ENCODE measurements at regions not wholly inside any gene's neighbourhood (a gene's known extent, or its start where the extent isn't known, plus 50 kb on each side); places are given as distances from the start of the nearest gene placed in this dataset.

DNA sequence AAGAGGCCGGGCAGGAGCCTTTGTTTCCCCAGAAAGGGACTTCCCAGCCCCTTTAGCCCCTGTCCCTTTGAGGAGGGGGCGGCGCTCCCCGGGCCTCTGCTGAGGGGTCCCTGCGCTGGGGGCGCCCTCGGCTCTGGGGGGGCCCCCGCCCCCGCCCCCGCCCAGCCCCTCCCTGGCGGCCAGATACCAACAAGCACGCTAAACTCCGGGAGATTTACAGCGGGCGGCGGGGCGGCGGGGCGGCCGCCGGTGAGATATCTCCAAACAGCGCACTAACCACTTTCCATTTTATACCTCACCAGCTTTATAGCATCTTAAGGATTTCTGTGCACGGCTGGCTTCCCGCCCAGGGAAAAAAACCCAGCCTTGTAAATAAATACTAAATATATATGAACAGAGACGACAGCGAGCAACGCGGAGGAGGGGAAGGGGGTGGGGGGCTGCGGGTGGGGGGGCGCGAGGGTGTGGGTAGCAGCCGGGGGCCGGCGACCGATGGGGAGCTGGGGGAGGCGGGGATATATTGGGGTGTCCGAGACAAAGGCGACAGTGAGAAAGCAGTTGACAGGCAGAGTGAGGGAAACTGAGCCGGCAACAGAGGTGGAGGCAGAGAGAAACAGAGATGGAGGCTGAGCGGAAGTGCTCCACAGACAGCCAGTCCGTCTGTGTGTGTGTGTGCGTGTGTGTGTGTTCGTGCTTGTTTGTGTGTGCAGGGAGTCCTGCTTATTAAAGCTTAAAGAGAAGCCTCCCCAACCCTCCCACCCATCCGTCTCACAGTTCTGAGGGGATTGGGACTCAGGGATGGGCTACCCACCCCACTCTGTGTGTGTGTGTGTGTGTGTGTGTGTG is 85.8 kb downstream of the HIF1AN start:
- no peak for TF ChIP-seq TEAD4 (IDR thresholded peaks at IDR 0.05)
- no peak for TF ChIP-seq EP300 (IDR thresholded peaks at IDR 0.05; ENCODE audit: borderline replicate concordance)
- no peak for TF ChIP-seq TCF12 (IDR thresholded peaks at IDR 0.05; ENCODE audit: low read depth)
- TF ChIP-seq, protein P1, sequence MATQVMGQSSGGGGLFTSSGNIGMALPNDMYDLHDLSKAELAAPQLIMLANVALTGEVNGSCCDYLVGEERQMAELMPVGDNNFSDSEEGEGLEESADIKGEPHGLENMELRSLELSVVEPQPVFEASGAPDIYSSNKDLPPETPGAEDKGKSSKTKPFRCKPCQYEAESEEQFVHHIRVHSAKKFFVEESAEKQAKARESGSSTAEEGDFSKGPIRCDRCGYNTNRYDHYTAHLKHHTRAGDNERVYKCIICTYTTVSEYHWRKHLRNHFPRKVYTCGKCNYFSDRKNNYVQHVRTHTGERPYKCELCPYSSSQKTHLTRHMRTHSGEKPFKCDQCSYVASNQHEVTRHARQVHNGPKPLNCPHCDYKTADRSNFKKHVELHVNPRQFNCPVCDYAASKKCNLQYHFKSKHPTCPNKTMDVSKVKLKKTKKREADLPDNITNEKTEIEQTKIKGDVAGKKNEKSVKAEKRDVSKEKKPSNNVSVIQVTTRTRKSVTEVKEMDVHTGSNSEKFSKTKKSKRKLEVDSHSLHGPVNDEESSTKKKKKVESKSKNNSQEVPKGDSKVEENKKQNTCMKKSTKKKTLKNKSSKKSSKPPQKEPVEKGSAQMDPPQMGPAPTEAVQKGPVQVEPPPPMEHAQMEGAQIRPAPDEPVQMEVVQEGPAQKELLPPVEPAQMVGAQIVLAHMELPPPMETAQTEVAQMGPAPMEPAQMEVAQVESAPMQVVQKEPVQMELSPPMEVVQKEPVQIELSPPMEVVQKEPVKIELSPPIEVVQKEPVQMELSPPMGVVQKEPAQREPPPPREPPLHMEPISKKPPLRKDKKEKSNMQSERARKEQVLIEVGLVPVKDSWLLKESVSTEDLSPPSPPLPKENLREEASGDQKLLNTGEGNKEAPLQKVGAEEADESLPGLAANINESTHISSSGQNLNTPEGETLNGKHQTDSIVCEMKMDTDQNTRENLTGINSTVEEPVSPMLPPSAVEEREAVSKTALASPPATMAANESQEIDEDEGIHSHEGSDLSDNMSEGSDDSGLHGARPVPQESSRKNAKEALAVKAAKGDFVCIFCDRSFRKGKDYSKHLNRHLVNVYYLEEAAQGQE (IDR thresholded peaks at IDR 0.05; ENCODE audit: low read depth) = no peak
- TF ChIP-seq FOXM1 (IDR thresholded peaks at IDR 0.05; ENCODE audit: borderline replicate concordance, low read depth) = no peak
- TF ChIP-seq, protein P2, sequence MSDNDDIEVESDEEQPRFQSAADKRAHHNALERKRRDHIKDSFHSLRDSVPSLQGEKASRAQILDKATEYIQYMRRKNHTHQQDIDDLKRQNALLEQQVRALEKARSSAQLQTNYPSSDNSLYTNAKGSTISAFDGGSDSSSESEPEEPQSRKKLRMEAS (IDR thresholded peaks at IDR 0.05) = no peak

DNA sequence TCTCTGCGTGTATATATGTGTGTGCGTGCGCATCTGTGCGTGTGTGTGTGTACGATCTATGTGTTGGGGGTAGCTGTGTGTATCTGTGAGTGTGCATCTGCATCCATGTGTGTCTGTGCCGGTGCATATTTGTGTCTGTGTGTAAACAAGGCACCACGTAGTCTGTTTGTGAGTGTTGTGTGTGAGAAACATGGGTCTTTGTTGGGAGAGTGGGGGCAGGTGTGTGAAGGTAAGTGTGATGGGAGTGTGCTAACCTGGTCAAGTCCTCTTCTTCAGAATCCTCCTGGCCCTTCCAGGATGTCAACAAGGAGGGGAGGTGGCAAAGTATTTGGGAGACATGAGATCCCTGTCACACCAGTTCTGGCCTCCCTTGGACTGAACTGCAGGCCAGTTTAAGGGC is 87.2 kb downstream of the HIF1AN start:
- no peak for TF ChIP-seq ZBTB7A (IDR thresholded peaks at IDR 0.05; ENCODE audit: low read depth)
- TF ChIP-seq YY1 (IDR thresholded peaks at IDR 0.05; ENCODE audit: low read depth) = no peak
- TF ChIP-seq CREB1 (IDR thresholded peaks at IDR 0.05; ENCODE audit: low read depth) = no peak
- no peak for TF ChIP-seq NFIC (IDR thresholded peaks at IDR 0.05)

DNA sequence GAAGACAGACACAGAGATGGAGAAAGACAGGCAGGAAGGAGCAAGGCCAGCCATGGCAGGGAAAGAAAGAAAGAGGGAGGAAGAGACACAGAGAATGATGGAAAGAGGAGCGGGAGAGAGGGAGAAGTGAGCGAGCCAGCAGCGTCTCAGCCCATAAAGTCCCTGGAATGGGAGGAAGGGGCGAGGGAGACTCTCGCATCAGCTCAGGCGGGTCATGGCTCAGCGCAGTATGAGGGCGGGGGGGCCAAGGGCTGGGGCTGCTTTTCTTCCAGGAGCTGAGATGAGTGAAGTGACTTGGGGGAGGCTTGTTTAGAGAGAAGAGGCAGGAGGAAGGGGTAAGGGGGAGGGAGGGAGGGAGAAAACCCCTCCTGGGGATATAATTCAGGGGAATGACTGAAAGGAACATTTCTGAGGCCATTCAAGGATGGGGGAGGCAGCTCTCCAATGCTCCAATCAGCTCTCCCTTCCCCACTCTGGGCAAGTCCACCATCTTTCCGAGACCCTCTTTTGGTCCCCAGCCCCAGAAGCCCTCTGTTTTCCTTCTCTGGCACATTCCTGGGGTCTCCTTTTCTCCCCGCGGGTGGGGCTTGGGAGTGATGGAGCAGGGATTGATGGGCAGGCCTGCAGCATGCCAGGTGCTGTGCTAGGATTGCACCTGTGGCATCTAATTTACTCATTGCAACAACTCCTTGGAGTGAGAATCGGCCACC is 87.9 kb downstream of the HIF1AN start:
- TF ChIP-seq TCF12 (IDR thresholded peaks at IDR 0.05; ENCODE audit: low read depth) (no peak), RAD21 (IDR thresholded peaks at IDR 0.05; ENCODE audit: low read depth) (no peak), ZBTB7A (IDR thresholded peaks at IDR 0.05; ENCODE audit: low read depth) (no peak), TEAD4 (IDR thresholded peaks at IDR 0.05) (no peak), NFIC (IDR thresholded peaks at IDR 0.05) (no peak), YY1 (IDR thresholded peaks at IDR 0.05; ENCODE audit: low read depth) (no peak), TAF1 (IDR thresholded peaks at IDR 0.05; ENCODE audit: low read depth) (no peak), CREB1 (IDR thresholded peaks at IDR 0.05; ENCODE audit: low read depth) (no peak)
- TF ChIP-seq, protein P3, sequence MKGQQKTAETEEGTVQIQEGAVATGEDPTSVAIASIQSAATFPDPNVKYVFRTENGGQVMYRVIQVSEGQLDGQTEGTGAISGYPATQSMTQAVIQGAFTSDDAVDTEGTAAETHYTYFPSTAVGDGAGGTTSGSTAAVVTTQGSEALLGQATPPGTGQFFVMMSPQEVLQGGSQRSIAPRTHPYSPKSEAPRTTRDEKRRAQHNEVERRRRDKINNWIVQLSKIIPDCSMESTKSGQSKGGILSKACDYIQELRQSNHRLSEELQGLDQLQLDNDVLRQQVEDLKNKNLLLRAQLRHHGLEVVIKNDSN (IDR thresholded peaks at IDR 0.05) = no peak
- TF ChIP-seq, protein P1 (IDR thresholded peaks at IDR 0.05; ENCODE audit: low read depth) = no peak

DNA sequence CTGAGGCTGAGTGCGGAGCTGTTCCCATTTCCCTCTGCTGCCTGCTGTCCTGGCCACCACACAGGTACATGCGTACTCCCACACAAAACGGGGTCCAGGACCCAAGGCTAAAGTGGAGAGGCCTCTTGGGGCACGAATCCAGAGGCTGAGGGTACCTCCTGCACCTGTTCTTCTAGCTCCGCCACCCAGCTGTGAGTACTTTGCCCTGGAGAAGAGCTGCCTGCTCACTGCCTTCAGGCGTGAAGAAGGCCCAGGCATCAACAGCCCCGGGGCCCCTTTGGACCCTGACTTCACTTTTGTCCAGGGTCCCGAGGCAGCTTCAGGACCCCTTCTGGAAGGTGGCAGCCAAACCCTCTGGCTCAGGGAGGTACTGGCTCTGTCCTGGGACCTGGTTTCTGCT is 88.6 kb downstream of the HIF1AN start:
- TF ChIP-seq EP300 (IDR thresholded peaks at IDR 0.05; ENCODE audit: borderline replicate concordance) = no peak
- TF ChIP-seq, protein P2 (IDR thresholded peaks at IDR 0.05) = no peak
- no peak for TF ChIP-seq TAF1 (IDR thresholded peaks at IDR 0.05; ENCODE audit: low read depth)
- TF ChIP-seq, protein P3 (IDR thresholded peaks at IDR 0.05) = no peak
- no peak for TF ChIP-seq RAD21 (IDR thresholded peaks at IDR 0.05; ENCODE audit: low read depth)
- no peak for TF ChIP-seq ZBTB7A (IDR thresholded peaks at IDR 0.05; ENCODE audit: low read depth)
- TF ChIP-seq YY1 (IDR thresholded peaks at IDR 0.05; ENCODE audit: low read depth) = no peak
- TF ChIP-seq, protein P1 (IDR thresholded peaks at IDR 0.05; ENCODE audit: low read depth) = no peak
- TF ChIP-seq NFIC (IDR thresholded peaks at IDR 0.05) = no peak
- no peak for TF ChIP-seq FOXM1 (IDR thresholded peaks at IDR 0.05; ENCODE audit: borderline replicate concordance, low read depth)
- TF ChIP-seq CREB1 (IDR thresholded peaks at IDR 0.05; ENCODE audit: low read depth) = no peak
- no peak for TF ChIP-seq CEBPB (IDR thresholded peaks at IDR 0.05)
- TF ChIP-seq TEAD4 (IDR thresholded peaks at IDR 0.05) = no peak
- no peak for TF ChIP-seq TCF12 (IDR thresholded peaks at IDR 0.05; ENCODE audit: low read depth)
- TF ChIP-seq EGR1 (IDR thresholded peaks at IDR 0.05) = no peak

All from Ishikawa (cell line).